Fibroblast of skin of left biceps (primary cell): ENCODE measurements at regions not wholly inside any gene's neighbourhood (a gene's known extent, or its start where the extent isn't known, plus 50 kb on each side); places are given as distances from the start of the nearest gene placed in this dataset.
A peak's percentile ranks its signal among the peaks of the same experiment; 100 is the strongest.

Source experiments
- DNase-seq, 2 experiments: peaks; one replicate each; pipeline ENCODE4 v3.0.0-alpha.2; 2013; ENCODE audit warnings: low read depth in 2 of 2

GRCh38 chr2:7593360-7593759 is 676.1 kb downstream of the RNF144A start:
- DNase-seq: peak in 1 of 2 experiments; percentile 22

DNA sequence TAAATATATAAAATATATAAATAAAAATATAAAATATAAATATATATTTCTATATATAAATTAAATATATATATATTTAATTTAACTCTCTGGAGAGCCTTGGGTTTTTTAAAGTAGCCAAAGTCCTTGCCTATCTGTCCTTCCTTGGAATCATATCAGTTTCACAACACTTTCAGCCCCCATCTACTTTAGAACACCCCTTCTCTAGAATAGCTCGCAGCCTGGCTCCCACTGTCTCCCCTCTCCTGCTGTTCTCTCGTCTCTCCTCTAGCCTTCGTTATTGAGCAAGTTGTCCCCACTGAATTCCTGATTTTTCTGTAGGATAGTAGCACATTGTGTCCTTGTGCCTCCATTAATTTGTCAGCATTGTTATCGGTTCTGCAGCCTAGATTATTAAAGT is 677.0 kb downstream of the RNF144A start:
- DNase-seq: no peak

- DNase-seq: no peak
These were observed 678.0 kb downstream of the RNF144A start for GRCh38 chr2:7595206-7595605.

GRCh38 chr2:7598402-7598801 is 681.2 kb downstream of the RNF144A start:
- no peak for DNase-seq

GRCh38 chr2:7599462-7600258 is 682.4 kb downstream of the RNF144A start:
- DNase-seq: no peak

DNA sequence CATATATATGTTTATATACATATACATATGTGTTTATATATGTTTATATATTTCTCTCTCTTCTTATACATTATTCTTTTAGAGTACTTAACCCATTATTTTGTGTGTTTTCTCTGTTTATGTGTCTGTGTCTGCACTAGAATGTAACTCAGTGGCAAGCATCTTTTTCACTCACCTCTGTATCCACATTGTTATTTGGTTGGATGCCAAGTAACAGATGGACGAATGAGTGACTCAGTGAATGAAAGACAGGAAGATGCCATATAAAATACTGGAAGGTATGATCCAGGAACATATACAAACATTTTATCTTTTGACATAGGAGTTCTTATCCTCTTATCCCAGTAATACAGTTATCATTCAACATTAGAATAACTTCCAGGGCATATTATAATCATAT is 684.8 kb downstream of the RNF144A start:
- DNase-seq: no peak

- no peak for DNase-seq
These were observed 687.2 kb downstream of the RNF144A start for GRCh38 chr2:7604456-7604855.

GRCh38 chr2:7607441-7608173 is 690.4 kb downstream of the RNF144A start:
- no peak for DNase-seq

- no peak for DNase-seq
These were observed 692.3 kb downstream of the RNF144A start for GRCh38 chr2:7609556-7609955.

DNA sequence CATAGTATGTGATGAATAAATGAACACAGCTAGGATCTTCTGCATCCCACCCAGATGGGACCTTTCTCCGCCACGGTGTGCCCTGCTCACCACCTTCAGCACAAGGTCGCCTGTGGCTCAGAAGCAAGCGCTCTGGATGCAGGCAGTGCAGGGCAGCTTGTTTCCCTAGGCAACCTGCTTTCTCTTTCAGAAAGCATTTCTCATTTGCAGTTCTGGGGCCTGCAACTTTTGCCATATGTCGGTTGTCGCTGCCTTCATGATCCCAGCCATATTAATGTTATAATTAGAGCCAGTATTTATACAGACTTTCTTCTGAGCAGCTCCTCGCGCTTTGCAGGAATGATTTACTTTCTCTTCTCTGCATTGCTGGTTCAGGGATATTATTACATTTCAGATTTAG is 692.8 kb downstream of the RNF144A start:
- DNase-seq: no peak

DNA sequence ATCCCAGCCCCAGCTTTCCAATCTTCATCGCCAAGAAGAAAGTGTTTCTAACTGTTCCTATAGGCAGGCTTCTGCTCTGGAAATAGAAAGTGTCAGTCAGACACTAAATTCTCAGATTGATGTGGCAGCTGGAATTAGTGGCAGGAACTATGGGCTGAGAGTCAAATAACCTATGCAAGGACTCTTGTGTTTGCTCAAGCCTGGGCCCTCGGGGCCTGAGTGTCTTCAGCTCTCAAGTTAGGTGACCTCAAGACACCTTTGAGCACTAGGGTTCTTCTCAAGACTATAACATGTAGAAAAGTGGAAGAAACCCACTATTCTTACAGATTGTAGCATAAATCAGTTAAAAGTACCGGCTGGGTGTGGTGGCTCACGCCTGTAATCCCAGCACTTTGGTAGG is 694.5 kb downstream of the RNF144A start:
- no peak for DNase-seq

- peak in 1 of 2 experiments; percentile 28 for DNase-seq
These were observed 695.8 kb downstream of the RNF144A start for GRCh38 chr2:7612969-7613368.

DNA sequence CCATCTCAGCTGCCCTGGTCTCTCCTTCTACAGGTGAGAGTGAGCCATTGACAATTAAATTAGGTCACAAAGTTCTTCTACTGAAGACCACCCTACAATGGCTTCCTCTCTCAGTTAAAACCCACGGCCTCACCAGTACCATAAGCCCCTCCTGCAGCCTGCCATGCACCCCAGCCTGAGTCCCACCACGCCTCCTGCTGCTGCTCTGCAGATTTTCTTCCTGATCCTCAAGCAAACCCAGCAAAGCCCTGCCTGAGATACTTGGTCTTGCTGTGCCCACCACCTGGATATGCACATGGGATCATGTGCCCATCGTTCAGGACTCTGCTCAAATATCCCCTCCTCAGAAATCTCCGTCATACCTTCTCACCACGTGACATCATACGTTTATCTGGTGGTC is 696.6 kb downstream of the RNF144A start:
- DNase-seq: no peak

DNA sequence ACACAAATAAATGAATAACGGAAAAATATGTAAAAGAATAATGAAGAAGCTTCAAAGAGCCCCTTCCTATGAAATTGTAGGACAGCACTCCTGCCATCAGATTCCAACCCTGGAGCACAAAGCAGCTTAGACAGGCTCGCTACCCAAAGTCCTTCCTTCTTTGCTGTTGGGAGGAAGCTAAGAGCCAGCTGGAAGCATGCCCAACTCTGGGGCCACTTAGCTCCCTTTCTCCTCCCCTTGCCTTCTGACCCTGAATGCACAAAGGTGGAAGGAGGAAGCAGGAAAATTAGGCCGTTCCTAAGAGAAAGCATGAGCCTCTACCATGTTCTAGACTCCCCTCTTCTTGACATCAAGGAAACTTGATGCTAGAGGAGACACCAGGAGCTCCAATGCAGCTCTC is 700.8 kb downstream of the RNF144A start:
- no peak for DNase-seq

GRCh38 chr2:7619203-7619970 is 702.2 kb downstream of the RNF144A start:
- DNase-seq: no peak

- no peak for DNase-seq
These were observed 703.0 kb downstream of the RNF144A start for GRCh38 chr2:7620255-7620654.

DNA sequence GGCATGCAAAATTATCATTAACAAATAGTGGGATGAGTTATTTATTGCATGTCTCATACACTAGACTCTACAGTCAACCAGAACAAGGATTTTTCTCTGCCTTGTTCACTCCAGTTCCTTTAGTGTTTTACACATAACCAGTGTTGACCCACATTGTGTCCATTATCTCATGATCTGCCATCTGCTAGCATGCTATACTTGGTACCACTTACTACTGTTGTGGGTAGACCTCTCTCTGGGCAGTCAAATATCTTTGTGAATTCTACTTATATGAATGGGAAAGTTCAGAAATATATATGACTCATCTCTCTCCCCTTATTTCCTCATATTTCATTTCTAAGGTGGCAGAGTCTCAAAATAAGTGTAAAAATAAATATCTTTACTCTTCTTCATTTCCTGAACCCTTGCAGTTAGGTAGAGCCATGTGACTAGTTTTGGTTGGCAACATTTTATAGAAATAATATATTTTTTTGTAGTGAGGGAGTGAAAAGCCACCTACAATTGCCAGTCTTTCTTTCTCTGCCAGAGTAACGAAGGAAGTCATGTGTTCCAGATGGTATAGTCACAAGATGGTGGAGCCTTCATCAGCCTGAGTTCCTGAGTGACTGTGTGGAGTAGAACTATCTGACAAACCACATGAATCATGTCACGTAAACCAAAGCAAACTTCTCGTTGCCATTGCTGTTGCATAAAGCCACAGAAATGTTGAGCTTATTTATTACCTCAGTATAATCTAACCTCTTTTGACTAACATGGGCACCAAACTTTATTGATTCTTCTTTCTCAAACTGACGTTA is 704.0 kb downstream of the RNF144A start:
- DNase-seq: no peak

DNA sequence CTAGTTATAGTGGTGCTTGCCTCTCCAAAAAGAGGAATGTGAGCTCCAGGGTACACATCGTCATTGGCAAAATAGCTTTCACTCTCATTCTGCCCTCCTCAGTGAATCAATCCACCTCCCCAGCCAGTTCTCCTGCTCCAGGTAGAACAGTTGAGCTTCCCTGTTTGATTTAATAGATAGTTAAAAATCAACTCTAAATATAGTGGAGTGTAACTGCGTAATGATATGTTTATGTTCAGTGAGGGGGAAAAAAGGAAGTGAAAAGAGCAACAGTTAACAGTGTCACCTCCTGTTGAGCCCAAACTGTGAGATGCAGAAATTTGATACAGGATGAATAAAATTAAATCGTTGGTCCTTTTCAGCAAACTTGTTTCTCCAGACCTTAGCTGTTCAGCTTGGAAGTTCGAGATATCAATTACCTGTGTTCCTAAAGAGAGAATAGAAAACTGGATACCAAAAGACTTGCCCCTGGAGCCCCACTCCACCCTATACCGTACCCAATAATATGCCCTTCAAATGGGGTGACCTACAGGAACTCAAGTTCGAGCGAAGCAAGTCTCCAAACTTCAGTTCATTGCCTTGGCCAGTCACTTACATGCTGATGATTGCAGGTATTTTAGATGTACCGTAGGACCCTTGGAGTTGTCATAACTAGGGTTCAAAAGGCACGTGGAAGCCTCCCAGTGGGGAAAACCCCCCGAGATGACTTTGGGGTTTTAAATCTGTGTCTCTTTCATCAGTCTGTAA is 708.4 kb downstream of the RNF144A start:
- DNase-seq: no peak

DNA sequence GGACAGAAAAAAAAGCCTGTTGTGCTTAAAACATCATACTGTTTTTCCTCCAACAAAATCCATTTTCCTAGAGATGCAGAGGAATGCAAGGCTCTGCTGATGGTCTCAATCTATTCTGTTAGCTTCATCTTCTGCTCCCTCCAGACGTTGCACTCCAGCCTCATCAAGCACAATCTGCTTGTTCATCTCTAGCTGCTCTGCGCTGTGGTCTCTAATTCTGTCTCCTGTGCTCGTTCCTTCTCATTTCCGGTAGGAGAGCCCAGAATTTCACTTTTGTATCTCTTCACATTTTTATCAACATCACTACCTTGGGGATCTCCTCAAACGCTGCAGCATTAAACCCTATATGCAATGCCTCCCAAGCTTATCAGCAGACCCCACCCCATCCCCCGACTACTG is 708.9 kb downstream of the RNF144A start:
- no peak for DNase-seq

- DNase-seq: no peak
These were observed 710.4 kb downstream of the RNF144A start for GRCh38 chr2:7627583-7627982.

- no peak for DNase-seq
These were observed 715.2 kb downstream of the RNF144A start for GRCh38 chr2:7632420-7632819.
